GM18511 (cell line): ENCODE measurements at regions not wholly inside any gene's neighbourhood (a gene's known extent, or its start where the extent isn't known, plus 50 kb on each side); places are given as distances from the start of the nearest gene placed in this dataset.

Source experiments
- ATAC-seq: cut with Tn5 transposase; IDR thresholded peaks from one replicate; pipeline ENCODE4 v1.9.1; 2021; ENCODE audit warnings: mild to moderate bottlenecking, moderate library complexity; ENCODE audit not compliant: unreplicated experiment

GRCh38 chr5:29780401-29780800 lies 1413.1 kb upstream of the CDH6 start:
- ATAC-seq: no peak

DNA sequence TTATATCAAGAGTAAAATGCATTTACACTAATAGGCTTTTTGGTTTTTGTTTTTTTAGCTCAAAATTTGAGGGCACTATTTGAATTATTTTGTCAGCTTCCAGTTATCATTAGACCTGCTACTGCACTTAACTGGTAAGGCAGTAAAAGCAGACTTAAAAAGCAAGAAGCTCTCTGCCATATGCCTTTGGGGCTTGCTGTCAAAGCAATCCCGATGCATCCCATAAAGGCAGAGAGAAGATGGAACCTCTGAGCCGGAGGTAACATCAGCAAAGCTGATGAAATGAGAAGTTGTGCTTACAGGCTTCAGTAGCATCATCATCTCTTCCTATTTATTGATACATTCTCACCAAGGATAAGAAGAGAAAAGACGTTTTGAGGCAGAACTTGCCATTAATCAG lies 1414.3 kb upstream of the CDH6 start:
- ATAC-seq: no peak

- ATAC-seq: no peak
Measured at GRCh38 chr5:29777373-29777772, 1416.1 kb upstream of the CDH6 start.

GRCh38 chr5:29770936-29771335 lies 1422.5 kb upstream of the CDH6 start:
- no peak for ATAC-seq

GRCh38 chr5:29769474-29769873 lies 1424.0 kb upstream of the CDH6 start:
- no peak for ATAC-seq

DNA sequence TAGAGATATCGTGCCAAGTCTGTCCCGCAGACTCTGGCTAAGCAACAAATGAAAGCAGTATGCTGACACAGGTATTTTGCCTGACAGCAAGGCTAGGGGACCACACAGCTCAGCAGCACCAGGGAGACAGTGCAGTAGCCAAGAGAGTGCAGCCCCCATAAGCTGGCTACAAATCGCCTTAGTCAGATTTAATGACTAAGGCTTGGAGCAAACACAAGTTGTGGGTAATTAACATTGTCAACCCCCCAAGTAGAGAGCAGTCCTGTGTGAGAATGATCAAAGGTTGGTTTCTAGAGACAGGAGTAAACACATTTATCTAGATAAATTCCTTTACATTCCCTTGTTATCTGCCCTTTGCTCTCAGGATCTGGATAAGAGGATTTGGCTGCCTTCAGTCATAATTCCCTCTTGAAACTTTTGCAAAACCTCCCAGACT lies 1434.5 kb upstream of the CDH6 start:
- no peak for ATAC-seq

DNA sequence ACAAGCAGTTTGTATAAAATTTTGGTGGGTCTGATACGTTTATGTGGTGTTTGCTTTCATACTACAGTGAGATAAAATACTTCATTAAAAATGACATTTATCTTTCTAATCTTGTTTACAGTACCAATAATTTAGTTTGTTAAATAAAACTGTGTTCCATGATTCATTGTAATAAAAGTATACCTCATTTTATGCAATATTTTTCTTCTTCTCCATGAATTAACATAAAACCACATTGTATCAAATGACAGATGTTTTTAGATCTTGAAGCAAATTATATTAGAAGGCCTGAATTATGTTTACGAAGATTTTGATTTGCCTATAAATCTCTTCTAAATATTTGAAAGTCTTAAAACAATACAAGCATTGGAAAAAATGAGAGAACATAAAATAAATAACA lies 1443.0 kb upstream of the CDH6 start:
- ATAC-seq: no peak

DNA sequence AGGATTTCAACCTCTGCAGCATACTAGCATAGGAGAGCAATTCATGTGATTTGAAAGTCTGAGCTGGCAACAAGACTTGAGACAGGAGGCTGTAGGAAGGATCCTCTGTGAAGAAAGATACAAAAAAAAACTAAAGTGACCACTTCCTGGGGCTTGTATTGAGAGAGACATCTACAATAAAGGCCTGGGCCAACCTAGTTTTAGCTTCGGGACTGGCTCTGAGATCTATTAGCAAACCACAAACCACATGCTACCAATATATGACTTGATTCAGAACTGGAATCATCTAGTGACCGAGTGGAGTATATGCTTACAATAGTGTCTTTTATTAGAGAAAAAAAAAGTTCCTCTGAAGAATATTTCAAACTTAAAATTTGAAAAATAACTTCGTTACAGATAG lies 1448.9 kb upstream of the CDH6 start:
- no peak for ATAC-seq

- no peak for ATAC-seq
Measured at GRCh38 chr5:29720954-29721353, 1472.5 kb upstream of the CDH6 start.

GRCh38 chr5:29719171-29719570 lies 1474.3 kb upstream of the CDH6 start:
- ATAC-seq: no peak

DNA sequence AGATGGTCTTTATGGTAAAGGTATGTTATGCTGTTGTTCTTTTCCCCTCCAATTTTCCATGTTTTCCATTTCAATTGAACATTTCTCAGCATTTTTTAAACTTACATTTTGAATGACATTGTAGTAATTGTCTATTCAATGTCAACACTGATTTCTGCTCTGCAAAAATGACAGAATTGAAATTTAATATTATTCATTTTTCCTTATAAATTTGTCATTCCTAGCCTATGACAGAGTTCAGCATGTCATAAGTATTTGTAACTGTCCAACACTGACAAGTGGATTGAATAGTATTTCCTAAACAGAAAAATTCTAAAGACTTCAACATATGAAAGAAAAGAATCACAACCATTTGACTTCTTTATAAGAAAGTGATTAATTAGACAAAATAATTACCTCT lies 1478.3 kb upstream of the CDH6 start:
- no peak for ATAC-seq

DNA sequence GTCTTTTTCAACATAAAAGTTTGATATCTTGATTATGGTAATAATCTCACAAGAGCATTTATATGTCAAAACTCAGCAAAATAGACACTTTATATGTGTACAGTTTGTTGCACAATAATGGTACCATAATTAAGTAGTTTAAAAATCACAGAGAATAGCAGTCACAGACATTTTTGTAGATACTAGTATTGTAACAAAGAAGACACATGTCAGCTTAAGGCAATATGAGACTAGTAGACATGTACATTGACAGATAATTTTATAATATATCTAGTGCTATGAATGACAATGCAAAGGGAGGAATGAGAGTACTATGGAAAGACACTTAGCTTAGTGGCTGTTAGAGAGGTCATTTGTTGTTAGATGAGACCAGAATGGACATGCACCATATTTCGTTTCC lies 1490.6 kb upstream of the CDH6 start:
- ATAC-seq: no peak

- no peak for ATAC-seq
Measured at GRCh38 chr5:29701600-29701999, 1491.9 kb upstream of the CDH6 start.

GRCh38 chr5:29697785-29698414 lies 1495.6 kb upstream of the CDH6 start:
- ATAC-seq: no peak

GRCh38 chr5:29697278-29697677 lies 1496.2 kb upstream of the CDH6 start:
- no peak for ATAC-seq

DNA sequence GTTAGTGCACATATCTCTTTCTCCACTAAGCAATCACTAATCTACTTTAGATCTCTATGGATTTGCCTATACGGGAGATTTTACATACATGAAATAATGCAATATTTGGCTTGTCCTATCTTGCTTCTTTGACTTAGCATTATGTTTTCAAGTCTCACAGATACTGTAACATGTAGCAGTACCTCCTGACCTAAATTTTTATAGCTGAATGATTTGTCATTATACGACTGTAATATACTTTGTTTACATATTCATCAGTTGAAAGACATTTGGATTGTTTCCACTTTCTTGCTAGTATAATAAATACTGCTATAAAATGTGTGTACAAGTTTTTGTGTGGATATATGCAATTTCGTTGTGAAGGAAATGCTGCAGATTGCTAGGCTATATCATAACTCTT lies 1520.8 kb upstream of the CDH6 start:
- ATAC-seq: no peak

DNA sequence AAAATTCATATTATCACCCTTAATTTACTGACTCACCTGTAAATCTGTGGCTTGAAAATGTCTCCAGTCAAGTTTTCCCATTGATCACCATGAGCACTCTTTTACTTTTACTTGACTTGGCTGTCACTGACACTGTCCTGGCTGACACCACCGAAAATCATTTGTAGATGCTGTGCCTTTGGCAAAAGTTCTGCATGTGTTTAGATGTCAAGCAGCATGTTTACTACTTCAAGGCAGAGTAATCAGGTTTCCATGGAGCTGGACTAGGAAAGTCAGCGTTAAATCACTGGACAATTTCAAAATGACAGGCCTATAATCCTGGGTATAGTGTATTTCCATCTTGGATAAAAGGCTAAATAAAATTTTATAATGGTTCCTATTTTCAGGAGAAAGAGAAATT lies 1530.6 kb upstream of the CDH6 start:
- no peak for ATAC-seq

DNA sequence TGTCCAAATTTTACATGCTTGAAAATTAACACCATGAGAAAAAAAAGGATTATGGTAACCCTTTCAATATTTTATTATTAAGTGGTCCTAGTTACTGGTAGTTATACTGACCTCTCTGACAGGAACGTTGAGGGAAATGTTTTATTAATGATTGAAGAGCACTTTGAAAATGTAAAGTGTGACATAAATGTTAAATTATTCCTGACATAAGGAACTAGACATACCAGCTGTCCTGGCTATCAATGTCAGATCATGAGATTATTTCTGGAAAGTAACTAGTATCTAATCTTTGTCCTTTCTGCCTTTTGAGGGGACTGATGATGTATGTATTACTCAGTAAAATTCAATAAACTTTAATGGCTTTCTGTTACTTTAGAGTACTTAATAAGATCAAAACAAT lies 1538.5 kb upstream of the CDH6 start:
- no peak for ATAC-seq

DNA sequence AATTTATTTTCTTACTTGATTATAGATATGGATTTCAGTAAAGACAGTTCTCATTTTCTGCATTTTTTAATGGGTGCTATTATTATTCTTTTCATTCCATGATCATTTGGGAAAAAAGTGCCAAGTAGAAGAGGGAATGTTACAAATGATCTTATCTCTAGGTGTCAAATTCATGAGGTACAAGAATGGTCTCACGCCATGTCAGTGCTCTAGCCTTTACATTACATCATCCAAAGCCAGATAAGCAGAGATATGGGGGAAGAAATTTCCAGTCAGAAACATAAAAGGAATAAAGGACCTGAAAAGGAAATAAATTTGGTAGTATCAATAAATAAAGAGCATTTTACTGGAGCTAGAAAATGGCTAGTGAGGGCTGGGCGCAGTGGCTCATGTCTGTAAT lies 1544.2 kb upstream of the CDH6 start:
- no peak for ATAC-seq

DNA sequence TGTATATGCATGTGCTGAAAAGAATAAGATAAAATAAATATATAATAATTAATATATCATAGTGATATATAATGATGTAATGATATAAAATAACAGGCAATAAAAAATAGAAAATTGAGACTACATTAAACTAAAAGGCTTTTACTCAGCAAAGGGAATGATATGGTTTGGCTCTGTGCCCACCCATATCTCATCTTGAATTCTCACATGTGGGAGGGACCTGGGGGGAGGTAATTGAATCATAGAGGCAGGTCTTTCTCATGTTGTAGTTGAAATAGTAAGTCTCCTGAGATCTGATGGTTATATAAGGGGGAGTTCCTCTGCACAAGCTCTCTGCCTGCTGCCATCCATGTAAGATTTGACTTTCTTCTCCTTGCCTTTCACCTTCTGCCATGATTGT lies 1550.9 kb upstream of the CDH6 start:
- ATAC-seq: no peak

DNA sequence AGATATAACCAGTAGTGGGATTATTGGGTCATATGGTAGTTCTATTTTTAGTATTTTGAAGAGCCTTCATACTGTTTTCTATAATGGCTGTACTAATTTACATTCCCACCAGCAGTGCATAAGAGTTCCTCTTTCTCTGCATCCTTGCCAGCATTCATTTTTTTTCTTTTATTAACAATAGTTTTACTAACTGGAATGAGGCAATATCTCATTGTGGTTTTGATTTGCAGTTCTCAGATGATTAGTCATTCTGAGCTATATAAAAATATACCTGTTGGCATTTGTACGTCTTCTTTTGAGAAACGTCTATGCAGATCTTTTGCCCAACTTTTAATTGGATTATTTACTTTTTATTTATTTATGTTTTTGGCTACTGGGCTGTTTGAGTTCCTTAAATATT lies 1579.3 kb upstream of the CDH6 start:
- ATAC-seq: no peak

DNA sequence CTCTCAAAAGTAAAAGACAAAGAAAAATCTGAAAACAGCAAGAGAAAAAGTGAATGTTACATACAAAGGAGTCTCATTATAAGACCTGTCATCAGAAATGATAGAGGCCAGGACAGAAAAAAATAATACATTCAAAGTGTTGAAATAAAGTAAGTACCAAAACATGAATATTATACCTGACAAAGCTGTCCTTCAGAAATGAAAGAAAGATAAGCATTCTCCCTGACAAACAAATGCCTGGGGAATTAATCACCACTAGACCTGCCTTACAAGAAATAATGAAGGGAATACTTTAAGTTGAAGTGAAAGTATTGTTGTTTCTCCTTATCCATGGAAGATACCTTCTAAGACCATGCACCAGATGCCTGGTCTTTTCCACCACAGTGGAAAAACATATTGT lies 1605.2 kb upstream of the CDH6 start:
- no peak for ATAC-seq

- no peak for ATAC-seq
Measured at GRCh38 chr5:29587832-29588231, 1605.7 kb upstream of the CDH6 start.

DNA sequence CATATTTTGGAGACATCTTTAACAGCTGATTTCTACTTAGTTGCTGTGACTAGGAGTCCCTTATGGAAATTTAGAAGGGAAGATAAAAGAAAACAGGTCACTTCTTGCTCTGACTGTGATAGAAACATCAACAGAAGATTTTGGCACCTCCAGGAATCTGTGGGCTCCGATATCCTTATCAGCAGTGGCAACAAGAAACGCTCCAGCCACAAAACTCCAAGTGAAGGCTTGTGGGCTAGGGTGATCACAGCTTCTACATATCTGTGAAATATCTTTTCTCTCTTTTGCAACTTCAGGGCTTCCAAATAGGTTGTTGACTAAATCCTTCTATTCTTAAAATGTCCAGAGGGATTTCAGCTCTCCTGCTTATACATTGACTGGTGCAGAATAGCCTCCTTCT lies 1625.5 kb upstream of the CDH6 start:
- ATAC-seq: no peak
